H54 (cell line): ENCODE measurements at regions not wholly inside any gene's neighbourhood (a gene's known extent, or its start where the extent isn't known, plus 50 kb on each side); places are given as distances from the start of the nearest gene placed in this dataset.

ENCODE experiments used
- DNase-seq: peaks from one replicate; pipeline ENCODE4 v3.0.0; 2011; ENCODE audit warnings: low spot score, mixed read lengths; ENCODE audit not compliant: insufficient read length
- FAIRE-seq: peaks from 3 replicates; lab custom pipeline; 2011; peaks lifted over from hg19 to GRCh38; lab: Jason Lieb, UNC
- POLR2A ChIP-seq: IDR thresholded peaks from 2 replicates; pipeline ENCODE4 v1.6.1; 2011; ENCODE audit warnings: low read depth, mild to moderate bottlenecking, low read length

- FAIRE-seq (no peak), DNase-seq (no peak)
- TF ChIP-seq POLR2A: no peak
Observed at GRCh38 chr1:194117582-194117981, 931.2 kb upstream of the B3GALT2 start.

DNA sequence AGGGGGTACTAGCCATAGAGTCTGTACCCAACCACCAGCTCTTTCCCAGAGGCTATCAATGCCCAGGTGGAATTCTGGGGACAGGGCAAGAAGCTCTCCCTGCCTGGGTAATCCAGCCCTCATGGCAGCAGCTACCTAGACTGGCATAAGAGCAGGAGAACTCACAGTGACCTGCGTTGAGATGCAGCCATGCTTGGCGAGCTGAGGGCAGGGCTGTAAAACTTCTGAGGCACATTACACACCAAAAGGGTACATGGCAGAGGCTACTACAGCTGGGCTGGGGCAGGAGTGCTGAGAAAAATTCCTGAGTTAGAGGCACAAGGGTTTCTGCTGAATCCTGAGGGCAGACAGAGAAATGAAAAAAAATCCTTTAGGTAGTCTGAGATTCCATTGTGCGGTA lies 927.9 kb upstream of the B3GALT2 start:
- FAIRE-seq (no peak), DNase-seq (no peak)
- TF ChIP-seq POLR2A: no peak

DNA sequence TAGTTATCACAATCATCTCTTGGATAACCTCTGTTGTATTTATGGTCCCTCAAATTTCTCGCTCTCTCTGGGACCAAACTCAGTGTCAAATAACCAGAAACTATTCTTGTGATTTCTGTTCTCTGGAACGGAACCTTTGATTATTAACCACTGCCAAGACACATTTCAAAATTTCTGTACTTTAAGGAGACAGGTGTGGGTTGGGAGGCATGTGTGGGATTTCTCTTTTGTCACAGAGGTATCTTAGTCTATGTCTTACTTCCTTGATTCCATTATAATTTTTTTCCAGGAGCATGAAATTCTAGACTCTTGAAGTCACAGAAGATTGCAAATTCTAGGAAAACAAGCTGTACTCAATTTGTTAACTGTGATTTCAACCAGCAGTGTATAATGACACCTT lies 919.0 kb upstream of the B3GALT2 start:
- TF ChIP-seq POLR2A: no peak
- FAIRE-seq: no peak
- no peak for DNase-seq

DNA sequence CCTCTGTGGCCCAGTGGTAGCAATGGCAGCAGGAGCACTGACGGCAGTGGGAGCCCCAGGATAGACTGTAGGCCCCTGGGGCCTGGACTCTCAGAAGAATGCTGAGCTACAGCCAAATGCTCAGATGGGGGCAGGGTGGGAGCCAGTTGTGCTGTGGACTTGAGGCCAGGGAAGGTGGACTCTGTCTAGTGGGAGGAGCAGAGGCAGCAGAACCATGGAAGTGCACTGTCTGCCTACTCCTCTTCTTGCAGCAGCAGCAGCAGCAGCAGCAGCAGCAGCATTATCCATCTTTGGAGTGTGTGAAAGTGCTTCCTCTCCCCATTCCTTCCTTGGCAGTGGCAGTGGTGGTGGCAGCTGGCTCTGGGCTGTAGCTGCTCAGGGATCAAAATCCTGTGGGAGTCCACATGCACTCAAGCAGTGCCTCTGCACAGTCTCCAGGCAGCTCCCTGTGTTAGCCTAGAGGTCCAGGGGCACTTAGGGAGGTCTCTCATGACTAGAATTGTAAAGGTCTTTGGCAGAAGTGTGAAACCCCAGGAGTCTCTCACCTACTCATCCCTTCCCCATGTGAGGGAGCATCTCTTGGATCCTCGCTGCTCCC lies 917.9 kb upstream of the B3GALT2 start:
- TF ChIP-seq POLR2A: no peak
- FAIRE-seq (no peak), DNase-seq (no peak)

DNA sequence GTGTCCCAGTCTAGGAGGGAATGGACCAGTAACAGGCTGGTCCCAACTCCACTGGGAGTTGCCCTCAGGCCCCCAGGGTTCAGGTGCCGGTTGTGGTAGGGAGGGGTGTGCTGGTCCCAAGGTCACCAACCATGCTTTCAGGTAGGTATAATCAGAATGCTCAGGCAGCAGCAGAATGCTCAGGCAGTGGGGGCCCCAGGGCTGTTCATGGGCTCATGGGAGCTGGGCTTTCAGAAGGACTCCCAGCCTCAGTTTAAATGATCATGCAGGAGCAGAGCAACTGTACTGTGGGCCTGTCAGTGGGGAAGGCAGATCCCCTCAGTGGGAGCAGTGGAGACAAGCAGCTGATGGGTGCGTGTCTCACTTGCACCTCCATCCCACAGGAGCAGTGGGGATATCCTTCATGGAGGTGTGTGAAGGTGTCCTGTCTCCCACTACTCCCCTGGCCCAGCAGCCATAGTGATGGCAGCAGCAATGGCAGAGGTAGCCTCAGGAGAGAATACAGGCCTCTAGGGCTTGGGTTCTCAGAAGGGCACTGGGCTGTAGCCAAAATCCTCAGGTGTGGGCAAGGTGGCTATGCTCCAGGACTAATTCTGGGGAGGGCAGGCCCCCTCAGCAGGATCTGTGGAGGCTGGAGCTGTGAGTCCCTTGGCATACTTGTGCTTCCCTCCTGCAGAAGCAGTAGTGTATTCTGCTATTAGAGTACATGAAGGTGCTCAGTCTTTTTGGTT lies 917.3 kb upstream of the B3GALT2 start:
- DNase-seq: no peak
- no peak for TF ChIP-seq POLR2A
- FAIRE-seq: no peak

GRCh38 chr1:194103101-194103500 lies 916.7 kb upstream of the B3GALT2 start:
- FAIRE-seq: no peak
- no peak for TF ChIP-seq POLR2A

DNA sequence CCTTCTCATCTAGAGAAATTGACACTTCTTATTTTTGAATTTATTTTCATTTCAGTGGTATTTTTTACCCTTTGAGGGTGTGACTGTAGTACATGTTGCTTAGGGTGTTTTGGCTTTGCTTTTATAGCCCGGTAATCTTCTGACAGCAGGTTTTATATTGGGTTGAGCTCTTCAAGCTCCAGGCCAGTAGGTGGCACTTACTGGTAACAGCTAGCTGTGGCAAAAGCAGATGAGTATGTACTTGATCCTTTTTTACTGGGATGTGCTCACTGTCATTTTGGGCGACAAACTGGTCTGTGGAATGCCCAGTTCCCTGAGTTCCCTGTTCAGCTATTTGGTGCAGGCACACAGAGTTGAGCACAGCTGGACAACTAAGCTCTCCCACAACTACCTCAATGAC lies 916.2 kb upstream of the B3GALT2 start:
- FAIRE-seq (no peak), DNase-seq (no peak)
- TF ChIP-seq POLR2A: no peak

More at GRCh38 chr1:194103101-194103500, 916.7 kb upstream of the B3GALT2 start:
- no peak for DNase-seq

GRCh38 chr1:194084755-194085154 lies 898.3 kb upstream of the B3GALT2 start:
- no peak for TF ChIP-seq POLR2A
- no peak for DNase-seq
- FAIRE-seq: no peak

DNA sequence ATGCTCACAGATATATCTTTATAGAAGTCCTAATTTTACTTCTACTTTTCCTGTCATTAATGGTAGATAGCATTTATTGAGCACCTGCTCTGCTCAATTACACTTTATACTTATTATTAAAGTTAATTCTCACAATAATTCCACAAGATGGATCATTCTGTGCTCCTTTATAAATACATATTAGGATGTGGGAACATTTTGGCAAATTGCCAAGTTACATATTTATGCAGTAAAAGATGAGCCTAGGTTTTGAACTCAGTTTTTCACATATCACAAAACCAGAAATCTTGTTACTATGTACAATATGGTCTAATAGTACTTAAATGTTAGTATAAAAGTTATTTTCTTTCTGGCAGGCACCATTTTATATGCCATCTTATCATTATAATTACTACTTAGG lies 895.0 kb upstream of the B3GALT2 start:
- no peak for DNase-seq
- FAIRE-seq: no peak
- no peak for TF ChIP-seq POLR2A

DNA sequence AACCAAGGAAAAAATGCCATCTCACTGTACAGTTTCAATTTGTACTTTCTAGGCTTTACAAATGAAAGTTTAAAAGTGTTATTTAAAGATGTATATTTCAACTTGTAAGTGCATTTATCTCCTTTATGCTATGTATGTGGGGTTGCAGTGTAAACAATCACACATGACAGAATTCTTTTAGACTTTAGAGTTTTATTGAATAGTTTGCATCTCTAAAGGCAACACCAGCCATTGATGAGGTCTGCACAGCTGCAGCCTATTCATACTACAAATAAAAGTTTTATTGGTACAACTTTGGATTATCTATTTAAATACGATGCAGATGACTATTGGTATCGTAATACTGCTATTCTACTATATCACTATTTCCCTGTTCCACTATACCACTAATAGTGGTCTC lies 894.4 kb upstream of the B3GALT2 start:
- DNase-seq (no peak), FAIRE-seq (no peak)
- TF ChIP-seq POLR2A: no peak

- no peak for TF ChIP-seq POLR2A
- FAIRE-seq (no peak), DNase-seq (no peak)
Observed at GRCh38 chr1:194078765-194079164, 892.4 kb upstream of the B3GALT2 start.

DNA sequence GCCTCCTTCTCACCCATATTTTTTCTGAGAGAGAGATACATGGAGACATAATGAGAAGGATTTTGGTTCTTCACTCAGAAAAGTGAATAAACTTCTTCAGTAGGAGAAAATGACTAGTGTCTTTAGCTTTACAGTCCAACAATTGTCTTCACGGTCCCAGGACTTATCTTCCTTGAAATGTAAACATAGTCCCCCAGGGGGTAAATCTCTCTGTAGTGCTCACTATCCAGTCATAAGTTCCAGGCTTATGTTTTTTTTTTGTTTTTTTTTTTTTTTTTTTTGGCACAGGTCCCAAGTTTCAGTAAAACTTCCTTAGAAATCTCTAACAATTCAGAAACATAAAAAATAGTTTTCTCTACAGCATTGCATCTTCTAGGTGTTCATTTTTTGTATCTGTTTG lies 890.2 kb upstream of the B3GALT2 start:
- no peak for FAIRE-seq
- DNase-seq: peak; percentile 2
- no peak for TF ChIP-seq POLR2A

DNA sequence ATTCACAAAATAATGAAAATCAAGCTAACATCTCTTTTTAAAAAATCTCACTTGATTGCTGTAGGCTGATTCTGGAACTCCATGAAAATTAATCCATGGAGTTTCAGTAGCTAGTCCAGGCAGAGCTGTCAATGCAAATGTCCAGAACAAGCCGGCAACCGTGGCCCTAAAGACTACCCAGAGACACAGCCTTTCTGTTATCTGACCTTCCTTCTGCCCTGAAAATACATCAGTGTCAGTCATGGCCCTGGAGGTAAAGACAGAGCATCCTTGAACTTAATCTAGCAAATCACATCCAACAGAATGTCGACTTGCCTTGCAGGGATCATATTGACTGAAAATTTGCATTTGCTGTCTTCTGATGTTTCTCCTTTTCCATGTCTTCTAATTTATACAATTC lies 887.4 kb upstream of the B3GALT2 start:
- DNase-seq (no peak), FAIRE-seq (no peak)
- TF ChIP-seq POLR2A: no peak

GRCh38 chr1:194071205-194071604 lies 884.8 kb upstream of the B3GALT2 start:
- no peak for TF ChIP-seq POLR2A
- no peak for FAIRE-seq
- DNase-seq: no peak

- DNase-seq: no peak
- no peak for FAIRE-seq
- no peak for TF ChIP-seq POLR2A
Observed at GRCh38 chr1:194069831-194070218, 883.4 kb upstream of the B3GALT2 start.
